ENCODE measurements at regions not wholly inside any gene's neighbourhood (a gene's known extent, or its start where the extent isn't known, plus 50 kb on each side); places are given as distances from the start of the nearest gene placed in this dataset.
A peak's percentile ranks its signal among the peaks of the same experiment; 100 is the strongest.

DNA sequence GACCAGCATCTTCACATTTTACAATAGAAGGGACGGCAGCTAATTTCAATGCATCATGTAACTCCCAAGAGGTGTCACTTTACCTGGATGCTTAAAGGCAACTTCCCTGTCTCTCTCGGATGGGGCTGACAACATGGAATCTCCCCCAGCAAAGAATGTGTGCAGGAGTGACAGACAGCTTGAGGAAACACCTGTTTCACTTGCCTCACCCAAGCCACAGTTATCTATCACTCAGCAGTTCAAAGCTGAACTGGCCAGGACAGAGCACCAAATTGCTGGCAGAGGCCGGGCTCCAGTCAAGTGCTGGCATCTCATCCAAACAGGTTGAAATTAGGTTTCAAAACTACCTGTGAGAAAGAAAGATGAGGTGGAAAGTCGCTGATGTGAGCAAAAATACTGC lies 538.0 kb upstream of the PLXNA2 start:
- no peak for DNase-seq (ENCODE audit: low read depth)
- TF ChIP-seq CTCF (IDR thresholded peaks at IDR 0.05; ENCODE audit: insufficient read depth, low read depth, low read length, missing control alignments): no peak
- H3K4me3 ChIP-seq (ENCODE audit: low read length): no peak overlapping the region

- no peak overlapping the region for H3K4me3 ChIP-seq (ENCODE audit: low read length)
- TF ChIP-seq CTCF (IDR thresholded peaks at IDR 0.05; ENCODE audit: insufficient read depth, low read depth, low read length, missing control alignments): no peak
These were observed 541.4 kb upstream of the PLXNA2 start for GRCh38 chr1:208785629-208786028.

DNA sequence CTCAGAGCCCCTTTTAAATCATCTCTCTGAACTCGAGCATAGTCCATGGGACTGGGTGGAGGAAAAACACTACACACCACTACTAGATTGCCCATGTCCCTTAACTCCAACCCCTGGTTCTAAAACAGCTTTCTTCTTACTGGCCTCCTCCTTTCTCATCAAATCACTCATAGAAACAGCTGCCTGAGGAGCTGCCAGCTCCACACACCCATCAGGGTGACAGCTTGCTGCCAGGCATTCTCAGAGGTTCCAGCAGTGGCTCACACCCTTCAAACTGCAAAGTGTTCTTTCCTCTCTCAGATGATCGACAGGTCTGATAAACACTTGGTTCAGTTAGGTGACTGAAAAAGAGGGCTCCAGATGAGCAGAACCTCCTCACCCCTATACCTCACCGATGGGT lies 543.0 kb upstream of the PLXNA2 start:
- no peak for DNase-seq (ENCODE audit: low read depth)
- no peak for TF ChIP-seq CTCF (IDR thresholded peaks at IDR 0.05; ENCODE audit: insufficient read depth, low read depth, low read length, missing control alignments)

More at GRCh38 chr1:208785629-208786028, 541.4 kb upstream of the PLXNA2 start:
- DNase-seq (ENCODE audit: low read depth): no peak

GRCh38 chr1:208788013-208788540 lies 543.9 kb upstream of the PLXNA2 start:
- no peak overlapping the region for H3K4me3 ChIP-seq (ENCODE audit: low read length)
- TF ChIP-seq CTCF (IDR thresholded peaks at IDR 0.05; ENCODE audit: insufficient read depth, low read depth, low read length, missing control alignments): no peak
- no peak for DNase-seq (ENCODE audit: low read depth)

More for the DNA sequence above, 543.0 kb upstream of the PLXNA2 start:
- H3K4me3 ChIP-seq (ENCODE audit: low read length): no peak overlapping the region

DNA sequence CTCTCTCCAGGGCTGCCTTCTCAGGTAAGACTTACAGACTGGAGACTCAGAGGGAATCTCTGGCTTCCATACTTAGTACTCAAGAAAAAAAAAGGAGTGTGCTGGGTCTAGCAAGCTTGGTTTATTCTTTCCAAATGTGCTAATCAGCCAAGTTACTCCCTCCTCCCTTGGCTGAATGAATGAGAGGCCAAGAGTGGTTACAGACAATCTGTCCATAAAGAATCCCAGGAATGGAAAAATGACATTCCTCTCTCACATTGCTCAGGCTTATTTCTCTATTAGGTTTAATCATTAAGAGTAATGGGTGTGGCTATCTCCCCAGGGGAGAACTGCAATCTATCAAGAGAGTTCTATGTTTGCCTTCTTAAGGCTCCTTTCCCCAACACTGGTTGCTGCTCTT lies 547.3 kb upstream of the PLXNA2 start:
- no peak overlapping the region for H3K4me3 ChIP-seq (ENCODE audit: low read length)
- no peak for TF ChIP-seq CTCF (IDR thresholded peaks at IDR 0.05; ENCODE audit: insufficient read depth, low read depth, low read length, missing control alignments)
- DNase-seq (ENCODE audit: low read depth): peak; percentile 42

DNA sequence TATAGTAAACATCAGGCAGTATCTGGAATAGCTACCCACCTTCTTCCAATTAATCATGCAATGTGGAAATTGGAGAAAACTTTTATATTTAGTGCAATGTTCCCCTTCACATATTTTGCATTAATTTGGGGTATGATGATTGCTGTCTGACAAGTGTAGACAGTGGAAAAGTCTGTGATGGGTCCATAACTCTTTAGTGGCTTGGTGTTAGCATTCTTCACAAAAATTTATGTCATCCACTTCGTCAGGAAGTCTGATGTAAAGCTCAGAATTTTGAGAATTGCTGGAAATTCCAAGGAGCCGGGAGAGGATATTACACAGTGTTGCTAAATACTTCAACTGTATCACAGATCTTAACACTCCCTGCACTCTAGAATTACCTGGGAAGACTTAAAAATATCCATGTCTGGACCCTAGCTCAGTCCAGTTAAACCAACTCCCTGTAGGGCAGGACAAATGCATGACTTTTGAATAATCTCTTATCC lies 549.7 kb upstream of the PLXNA2 start:
- DNase-seq (ENCODE audit: low read depth): no peak
- TF ChIP-seq CTCF (IDR thresholded peaks at IDR 0.05; ENCODE audit: insufficient read depth, low read depth, low read length, missing control alignments): no peak
- no peak overlapping the region for H3K4me3 ChIP-seq (ENCODE audit: low read length)

DNA sequence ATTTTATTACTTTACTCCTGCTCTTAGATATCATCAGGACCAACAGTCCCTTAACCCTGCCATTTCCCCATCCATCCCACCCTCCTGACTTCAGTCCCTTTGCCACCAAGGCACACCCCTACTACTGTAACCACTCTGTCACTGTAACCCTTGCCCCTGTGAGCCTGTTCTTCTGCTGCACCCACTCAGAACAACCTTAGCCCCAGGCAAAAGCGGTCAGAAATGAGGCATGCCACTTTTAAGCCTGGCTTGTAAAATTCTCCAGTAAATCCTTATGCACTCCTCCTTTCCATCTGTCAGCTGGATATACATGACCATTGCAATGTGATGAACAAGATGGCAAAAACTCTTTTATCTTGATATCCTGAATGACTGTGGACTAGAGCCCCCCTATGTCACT lies 555.0 kb upstream of the PLXNA2 start:
- DNase-seq (ENCODE audit: low read depth): peak; percentile 23
- no peak overlapping the region for H3K4me3 ChIP-seq (ENCODE audit: low read length)
- no peak for TF ChIP-seq CTCF (IDR thresholded peaks at IDR 0.05; ENCODE audit: insufficient read depth, low read depth, low read length, missing control alignments)
